ENCODE measurements at regions not wholly inside any gene's neighbourhood (a gene's known extent, or its start where the extent isn't known, plus 50 kb on each side); places are given as distances from the start of the nearest gene placed in this dataset.

DNA sequence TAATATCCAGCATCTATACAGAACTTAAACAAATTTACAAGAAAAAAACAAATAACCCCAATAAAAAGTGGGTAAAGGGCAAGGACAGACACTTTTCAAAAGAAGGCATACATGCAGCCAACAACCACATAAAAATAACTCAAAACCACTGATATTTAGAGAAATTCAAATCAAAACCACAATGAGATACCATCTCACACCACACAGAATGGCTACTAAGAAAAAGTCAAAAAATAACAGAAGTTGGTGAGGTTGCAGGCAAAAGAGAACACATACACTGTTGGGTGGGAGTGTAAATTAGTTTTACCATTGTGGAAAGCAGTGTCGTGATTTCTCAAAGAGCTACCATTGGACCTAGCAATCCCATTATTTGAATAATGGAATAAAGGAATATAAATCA is 1973.9 kb upstream of the LRRTM1 start:
- Mint-ChIP-seq H3K4me3 (no peak overlapping the region), H3K27ac (no peak overlapping the region), H3K4me1 (no peaks in the 10 kb centered on the region), H3K27me3 (no peaks in the 10 kb centered on the region), H3K9me3 (peaks cover 10% of the 10 kb centered on the region), H3K36me3 (no peaks in the 10 kb centered on the region)
- no peak for DNase-seq
- CTCF ChIA-PET, result no interaction called here

DNA sequence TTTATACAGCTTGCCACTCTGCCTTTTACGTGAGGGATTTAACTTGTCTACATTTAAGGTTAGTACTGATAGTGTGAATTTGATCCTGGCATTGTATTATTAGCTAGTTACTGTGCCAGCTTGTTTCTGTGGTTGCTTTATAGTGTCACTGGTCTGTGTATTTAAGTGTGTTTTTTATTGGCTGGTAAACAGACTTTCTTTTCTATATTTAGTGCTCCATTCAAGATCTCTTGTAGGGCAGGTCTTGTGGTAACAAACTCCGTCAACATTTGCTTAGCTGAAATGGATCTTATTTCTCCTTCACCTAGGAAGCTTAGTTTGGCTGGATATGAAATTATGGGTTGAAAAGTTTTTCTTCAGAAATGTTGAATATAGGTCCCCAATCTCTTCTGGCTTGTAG is 1971.0 kb upstream of the LRRTM1 start:
- no peaks in the 10 kb centered on the region for H3K36me3 Mint-ChIP-seq
- H3K9me3 Mint-ChIP-seq, result peaks cover 9% of the 10 kb centered on the region

GRCh38 chr2:82268446-82268845 is 1963.9 kb upstream of the LRRTM1 start:
- H3K4me1 Mint-ChIP-seq, result no peaks in the 10 kb centered on the region
- no peak for DNase-seq
- H3K27ac Mint-ChIP-seq, result no peak overlapping the region
- H3K4me3 Mint-ChIP-seq, result no peak overlapping the region
- H3K36me3 Mint-ChIP-seq, result no peaks in the 10 kb centered on the region
- no peaks in the 10 kb centered on the region for H3K27me3 Mint-ChIP-seq
- peaks cover 5% of the 10 kb centered on the region for H3K9me3 Mint-ChIP-seq
- CTCF ChIA-PET, result no interaction called here

More for the DNA sequence above, 1971.0 kb upstream of the LRRTM1 start:
- Mint-ChIP-seq H3K4me3 (no peak overlapping the region), H3K4me1 (no peaks in the 10 kb centered on the region), H3K27ac (no peak overlapping the region), H3K27me3 (no peaks in the 10 kb centered on the region)
- no peak for DNase-seq
- CTCF ChIA-PET, result no interaction called here

GRCh38 chr2:82260521-82260920 is 1956.0 kb upstream of the LRRTM1 start:
- no peaks in the 10 kb centered on the region for H3K36me3 Mint-ChIP-seq
- H3K4me3 Mint-ChIP-seq, result no peak overlapping the region
- H3K9me3 Mint-ChIP-seq, result peaks cover 19% of the 10 kb centered on the region
- H3K4me1 Mint-ChIP-seq, result no peaks in the 10 kb centered on the region
- no peak overlapping the region for H3K27ac Mint-ChIP-seq
- CTCF ChIA-PET, result no interaction called here
- no peak for DNase-seq
- no peaks in the 10 kb centered on the region for H3K27me3 Mint-ChIP-seq

DNA sequence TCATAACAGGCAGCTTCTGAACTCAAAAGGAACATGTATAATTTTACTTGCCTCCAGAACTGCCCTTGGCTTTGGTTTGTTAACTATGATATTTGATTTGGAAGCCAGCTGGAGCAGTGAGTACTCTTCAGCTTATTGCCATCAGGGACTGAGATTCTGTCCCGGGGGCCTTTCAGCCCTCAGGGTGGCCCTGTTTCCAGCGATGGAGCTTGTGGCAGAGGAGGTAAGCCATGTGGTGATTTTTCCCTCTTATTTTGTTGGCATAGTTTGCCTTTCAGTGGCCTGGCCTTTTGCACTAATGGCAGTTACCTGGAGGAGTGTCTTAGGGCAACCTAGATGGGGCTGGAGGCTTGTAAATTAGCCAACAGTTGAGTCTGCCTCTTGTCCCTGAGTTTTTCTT is 1955.0 kb upstream of the LRRTM1 start:
- peaks cover 20% of the 10 kb centered on the region for H3K9me3 Mint-ChIP-seq
- CTCF ChIA-PET, result no interaction called here
- no peaks in the 10 kb centered on the region for H3K36me3 Mint-ChIP-seq
- H3K4me3 Mint-ChIP-seq, result no peak overlapping the region
- no peak for DNase-seq
- no peaks in the 10 kb centered on the region for H3K4me1 Mint-ChIP-seq
- no peaks in the 10 kb centered on the region for H3K27me3 Mint-ChIP-seq
- H3K27ac Mint-ChIP-seq, result no peak overlapping the region

- Mint-ChIP-seq H3K4me1 (no peaks in the 10 kb centered on the region), H3K9me3 (peaks cover 27% of the 10 kb centered on the region), H3K27me3 (no peaks in the 10 kb centered on the region), H3K4me3 (no peak overlapping the region), H3K27ac (no peak overlapping the region), H3K36me3 (no peaks in the 10 kb centered on the region)
- DNase-seq, result no peak
- CTCF ChIA-PET, result no interaction called here
Observed at GRCh38 chr2:82257796-82258555, 1953.4 kb upstream of the LRRTM1 start.

DNA sequence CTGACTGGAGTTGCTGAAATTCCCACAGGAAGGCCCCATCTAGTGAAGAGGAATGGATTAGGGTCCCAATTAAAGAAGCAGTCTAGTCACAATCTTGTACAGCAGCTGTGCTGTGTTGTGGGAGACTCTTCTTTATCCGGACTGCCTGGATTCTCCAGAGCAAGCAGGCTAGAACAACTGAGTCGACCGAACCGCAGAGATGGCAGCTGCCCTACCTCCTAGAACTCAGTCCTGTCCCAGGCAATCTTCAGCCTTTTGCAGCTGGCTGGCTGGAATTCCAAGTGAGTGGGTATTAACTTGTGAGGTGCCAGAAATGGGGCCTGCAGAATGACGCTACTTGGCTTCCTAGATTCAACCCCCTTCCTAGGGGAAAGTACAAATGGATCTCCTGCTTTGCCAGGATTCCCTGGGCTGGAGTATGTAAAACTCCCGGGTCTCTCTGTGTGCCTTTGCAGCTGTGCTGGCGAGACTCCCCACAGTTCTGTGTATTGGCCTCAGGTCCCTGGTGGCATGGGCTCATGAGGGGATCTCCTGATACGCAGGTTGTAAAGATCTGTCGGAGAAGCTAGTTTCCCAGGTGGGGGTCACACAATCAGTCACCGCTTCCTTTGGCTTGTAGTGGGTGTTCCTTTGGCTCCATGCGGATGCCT is 1952.6 kb upstream of the LRRTM1 start:
- no peak overlapping the region for H3K27ac Mint-ChIP-seq
- no peak for DNase-seq
- peaks cover 24% of the 10 kb centered on the region for H3K9me3 Mint-ChIP-seq
- H3K27me3 Mint-ChIP-seq, result no peaks in the 10 kb centered on the region
- CTCF ChIA-PET, result no interaction called here
- no peaks in the 10 kb centered on the region for H3K4me1 Mint-ChIP-seq
- H3K4me3 Mint-ChIP-seq, result no peak overlapping the region
- H3K36me3 Mint-ChIP-seq, result no peaks in the 10 kb centered on the region

GRCh38 chr2:82256288-82256687 is 1951.7 kb upstream of the LRRTM1 start:
- no peaks in the 10 kb centered on the region for H3K36me3 Mint-ChIP-seq
- H3K4me1 Mint-ChIP-seq, result no peaks in the 10 kb centered on the region
- no peak for DNase-seq
- no peak overlapping the region for H3K27ac Mint-ChIP-seq
- no peaks in the 10 kb centered on the region for H3K27me3 Mint-ChIP-seq
- no peak overlapping the region for H3K4me3 Mint-ChIP-seq
- CTCF ChIA-PET, result no interaction called here
- peaks cover 29% of the 10 kb centered on the region for H3K9me3 Mint-ChIP-seq

DNA sequence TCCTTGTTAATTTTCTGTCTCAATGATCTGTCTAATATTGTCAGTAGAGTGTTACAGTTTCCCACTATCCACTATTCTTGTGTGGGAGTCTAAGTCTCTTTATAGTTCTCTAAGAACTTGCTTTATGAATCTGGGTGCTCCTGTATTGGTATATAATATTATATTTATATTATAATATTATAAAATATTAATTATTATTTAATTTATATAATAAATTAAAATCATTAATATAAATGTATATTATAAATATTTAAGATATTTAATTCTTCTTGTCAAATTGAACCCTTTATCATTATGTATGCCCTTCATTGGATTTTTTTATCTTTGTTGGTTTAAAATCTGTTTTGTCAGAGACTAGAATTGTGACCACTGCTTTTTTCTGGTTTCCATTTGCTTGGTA is 1950.2 kb upstream of the LRRTM1 start:
- no peak overlapping the region for H3K4me3 Mint-ChIP-seq
- CTCF ChIA-PET, result no interaction called here
- H3K27ac Mint-ChIP-seq, result no peak overlapping the region
- H3K4me1 Mint-ChIP-seq, result no peaks in the 10 kb centered on the region
- no peaks in the 10 kb centered on the region for H3K27me3 Mint-ChIP-seq
- H3K9me3 Mint-ChIP-seq, result peaks cover 31% of the 10 kb centered on the region
- no peak for DNase-seq
- no peaks in the 10 kb centered on the region for H3K36me3 Mint-ChIP-seq

GRCh38 chr2:82246220-82246775 is 1941.7 kb upstream of the LRRTM1 start:
- Mint-ChIP-seq H3K27ac (no peak overlapping the region), H3K9me3 (peaks cover 25% of the 10 kb centered on the region), H3K4me3 (no peak overlapping the region), H3K4me1 (no peaks in the 10 kb centered on the region), H3K27me3 (no peaks in the 10 kb centered on the region), H3K36me3 (no peaks in the 10 kb centered on the region)
- no peak for DNase-seq
- CTCF ChIA-PET, result no interaction called here

DNA sequence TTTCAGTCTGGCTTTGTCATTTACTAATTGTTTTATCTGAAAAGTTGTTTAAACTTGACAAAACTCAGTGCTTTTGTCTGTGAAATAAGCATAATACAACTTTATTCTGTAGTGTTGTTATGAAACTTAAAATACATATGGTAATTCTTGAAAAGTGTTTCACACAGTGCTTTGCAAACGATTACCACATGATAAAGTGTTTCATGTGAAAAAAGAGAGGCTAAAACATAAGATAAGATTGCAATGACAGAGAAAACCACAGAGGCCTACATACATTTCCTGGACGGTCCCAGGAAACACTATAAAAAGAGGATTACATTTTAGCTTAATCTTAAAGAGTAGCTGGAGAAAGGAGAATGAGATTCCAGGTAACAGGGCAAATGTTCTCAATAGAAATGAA is 1934.6 kb upstream of the LRRTM1 start:
- Mint-ChIP-seq H3K4me1 (no peaks in the 10 kb centered on the region), H3K36me3 (no peaks in the 10 kb centered on the region), H3K9me3 (peaks cover 18% of the 10 kb centered on the region), H3K27me3 (no peaks in the 10 kb centered on the region), H3K4me3 (no peak overlapping the region), H3K27ac (no peak overlapping the region)
- DNase-seq, result no peak
- CTCF ChIA-PET, result no interaction called here

- no peaks in the 10 kb centered on the region for H3K36me3 Mint-ChIP-seq
- no peak overlapping the region for H3K4me3 Mint-ChIP-seq
- CTCF ChIA-PET, result no interaction called here
- H3K4me1 Mint-ChIP-seq, result no peaks in the 10 kb centered on the region
- H3K27ac Mint-ChIP-seq, result no peak overlapping the region
- H3K9me3 Mint-ChIP-seq, result peaks cover 15% of the 10 kb centered on the region
- H3K27me3 Mint-ChIP-seq, result no peaks in the 10 kb centered on the region
- no peak for DNase-seq
Observed at GRCh38 chr2:82237994-82238662, 1933.6 kb upstream of the LRRTM1 start.

DNA sequence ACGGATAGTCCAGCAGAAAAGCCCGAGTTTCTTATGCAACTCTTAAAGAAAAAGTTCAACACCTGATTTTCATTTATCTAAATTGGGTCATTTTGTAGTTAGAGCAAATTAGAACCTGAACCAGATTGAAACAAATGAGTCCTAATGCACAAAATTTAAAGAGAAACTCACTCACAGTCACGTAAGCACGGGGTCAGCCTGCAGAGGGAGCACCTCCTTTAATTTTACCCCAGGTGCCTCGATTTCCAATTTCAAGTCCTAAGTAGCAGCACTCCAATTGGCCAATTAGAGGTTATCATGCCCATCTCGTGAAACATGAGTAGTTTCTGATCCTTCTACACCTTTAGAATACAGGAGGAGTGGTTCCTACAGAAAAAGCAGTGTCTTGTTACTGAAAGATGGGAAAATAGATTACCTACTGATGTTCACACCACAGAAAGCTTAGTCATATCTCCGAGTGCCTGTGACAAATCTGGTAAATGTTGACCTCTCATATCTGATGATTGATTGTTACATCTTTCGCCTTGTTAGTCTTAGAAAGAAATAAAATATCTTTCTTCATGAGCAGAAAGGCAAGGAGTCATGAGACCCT is 1929.8 kb upstream of the LRRTM1 start:
- Mint-ChIP-seq H3K27me3 (no peaks in the 10 kb centered on the region), H3K36me3 (no peaks in the 10 kb centered on the region), H3K4me1 (no peaks in the 10 kb centered on the region), H3K9me3 (no peaks in the 10 kb centered on the region), H3K4me3 (no peak overlapping the region), H3K27ac (no peak overlapping the region)
- CTCF ChIA-PET, result no interaction called here
- no peak for DNase-seq

- Mint-ChIP-seq H3K27ac (no peak overlapping the region), H3K4me3 (no peak overlapping the region), H3K27me3 (no peaks in the 10 kb centered on the region), H3K36me3 (no peaks in the 10 kb centered on the region), H3K4me1 (no peaks in the 10 kb centered on the region), H3K9me3 (peaks cover 2% of the 10 kb centered on the region)
- DNase-seq, result no peak
- CTCF ChIA-PET, result no interaction called here
Observed at GRCh38 chr2:82233806-82234205, 1929.3 kb upstream of the LRRTM1 start.
